Renal pelvis (tissue), 1 donor: ENCODE measurements at regions not wholly inside any gene's neighbourhood (a gene's known extent, or its start where the extent isn't known, plus 50 kb on each side); places are given as distances from the start of the nearest gene placed in this dataset.

Experiments
- DNase-seq: peaks from one replicate; pipeline ENCODE4 v3.0.0-alpha.2; 2013

DNA sequence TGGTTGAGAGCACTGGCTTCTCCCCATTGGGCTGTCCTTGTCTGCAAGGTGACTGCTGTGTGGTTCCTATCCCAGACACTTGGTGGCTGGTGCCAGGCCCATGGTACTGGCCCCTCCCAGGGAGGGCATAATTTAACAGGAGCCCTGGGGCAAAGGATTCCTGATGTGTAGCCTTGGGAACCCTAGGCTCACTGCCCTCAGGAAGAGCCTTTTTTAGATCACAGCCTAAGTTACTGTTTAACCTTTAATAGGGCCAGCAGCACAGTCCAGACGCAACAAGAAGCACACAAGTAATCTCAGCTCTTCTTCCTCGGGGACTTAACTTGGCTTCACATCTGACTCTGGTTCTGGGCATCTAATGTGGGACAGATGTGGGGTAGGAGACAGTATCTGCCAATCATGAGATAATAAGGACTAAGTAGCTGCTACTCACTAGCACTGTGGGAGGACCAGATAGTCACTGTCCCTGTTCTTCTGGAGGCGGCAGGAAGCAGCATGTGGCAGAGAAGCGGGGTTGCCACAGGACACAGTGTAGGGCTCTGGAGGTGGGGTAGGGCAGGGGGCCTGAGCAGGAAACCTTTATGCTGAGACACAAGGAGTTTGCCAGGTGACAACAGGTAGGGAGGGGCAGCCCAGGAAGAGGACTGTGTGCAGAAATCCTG, 136.3 kb downstream of the TMEM17 start:
- no peak for DNase-seq

DNA sequence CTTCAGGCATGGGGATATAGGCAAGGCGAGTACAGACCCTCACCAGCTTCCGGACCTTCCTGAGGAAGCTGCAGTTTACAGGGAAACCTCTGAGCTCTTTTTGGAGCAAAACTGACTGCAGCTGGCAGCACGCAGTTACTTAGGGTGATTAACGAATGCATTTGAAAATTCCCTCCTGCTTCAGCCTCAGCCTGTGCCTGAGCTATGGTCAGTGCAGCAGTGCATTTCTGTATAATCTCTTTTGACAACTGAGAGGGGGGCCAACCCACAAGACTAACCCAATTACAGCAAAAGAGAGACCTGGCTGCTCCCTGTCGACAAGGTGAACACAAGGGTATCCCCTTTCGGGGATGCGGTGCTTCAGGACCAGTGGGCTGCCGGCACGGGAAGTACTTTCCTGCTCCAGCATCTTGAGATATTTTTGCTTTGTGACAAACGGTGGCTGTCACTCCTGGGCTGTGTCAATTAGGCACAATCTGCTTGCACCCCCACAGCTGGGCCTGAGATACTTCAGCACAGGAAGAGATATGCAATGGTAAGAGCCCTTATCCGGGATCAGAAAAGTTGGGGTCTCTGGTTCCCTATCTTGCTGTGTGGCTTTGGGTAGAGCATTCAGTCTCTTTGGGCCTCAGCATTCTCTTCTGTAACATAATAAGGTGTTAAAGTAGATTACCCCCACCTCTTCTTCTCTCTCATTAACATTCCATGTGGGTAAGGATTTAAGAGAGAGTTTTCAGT, 141.0 kb downstream of the TMEM17 start:
- DNase-seq = no peak

- no peak for DNase-seq
Measured at GRCh38 chr2:62363166-62363565, 142.8 kb downstream of the TMEM17 start.

DNA sequence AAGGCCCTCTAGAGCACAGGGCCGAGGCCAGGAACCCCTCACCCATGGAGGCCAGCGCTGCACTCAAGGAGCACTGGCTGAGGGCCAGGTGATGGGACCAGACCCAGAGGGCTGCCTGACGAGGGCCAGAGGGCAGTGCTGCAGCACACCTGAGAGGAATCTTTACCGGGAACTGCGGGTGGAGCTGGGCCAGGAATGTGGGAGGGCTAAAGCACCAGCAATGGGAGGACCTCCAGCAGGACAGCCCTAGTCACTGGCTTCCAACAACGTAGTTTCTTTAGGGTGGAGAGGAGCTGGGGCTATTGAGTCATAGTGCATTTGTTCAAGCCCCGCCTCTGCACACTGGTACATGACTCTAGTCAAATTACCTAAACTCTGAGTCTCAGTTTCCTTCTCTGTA, 143.4 kb downstream of the TMEM17 start:
- DNase-seq = no peak

DNA sequence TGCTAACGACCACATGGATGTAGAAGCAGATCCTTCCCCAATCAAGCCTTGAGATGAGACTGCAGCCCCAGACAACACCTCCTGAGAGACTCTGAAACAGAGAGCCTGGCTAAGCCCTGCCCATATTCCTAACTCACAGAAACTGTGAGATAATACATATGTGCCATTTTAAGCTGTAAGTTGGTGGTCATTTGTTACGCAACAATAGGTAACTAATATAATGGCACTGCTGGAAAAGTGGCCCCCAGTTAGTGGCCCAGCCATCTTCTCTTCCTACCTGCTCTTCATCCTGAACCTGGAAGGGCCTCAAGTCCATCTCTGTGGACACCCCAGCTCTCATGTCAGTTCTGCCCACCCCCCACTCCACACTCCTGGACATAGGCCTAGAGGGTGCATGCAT, 144.0 kb downstream of the TMEM17 start:
- DNase-seq = no peak

- no peak for DNase-seq
Measured at GRCh38 chr2:62354771-62355561, 151.0 kb downstream of the TMEM17 start.

DNA sequence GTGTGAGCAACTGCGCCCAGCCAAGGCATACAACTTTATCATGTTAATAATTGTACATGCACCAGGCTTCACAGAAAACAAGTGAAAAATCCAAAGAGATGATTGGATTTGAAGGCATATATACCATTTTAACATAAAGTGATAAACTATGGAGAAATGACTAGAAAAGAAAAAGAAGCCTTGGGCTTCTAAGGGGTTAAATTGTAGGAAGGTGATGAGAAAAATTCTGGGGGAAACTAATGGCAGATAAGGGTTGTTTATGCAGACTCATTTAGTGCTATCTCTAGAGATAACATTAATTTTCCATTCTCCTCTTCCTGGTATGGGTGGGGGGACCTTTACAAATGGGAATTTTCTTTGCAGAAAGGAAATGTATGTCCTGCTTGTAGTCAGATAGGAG, 154.0 kb downstream of the TMEM17 start:
- DNase-seq = no peak

DNA sequence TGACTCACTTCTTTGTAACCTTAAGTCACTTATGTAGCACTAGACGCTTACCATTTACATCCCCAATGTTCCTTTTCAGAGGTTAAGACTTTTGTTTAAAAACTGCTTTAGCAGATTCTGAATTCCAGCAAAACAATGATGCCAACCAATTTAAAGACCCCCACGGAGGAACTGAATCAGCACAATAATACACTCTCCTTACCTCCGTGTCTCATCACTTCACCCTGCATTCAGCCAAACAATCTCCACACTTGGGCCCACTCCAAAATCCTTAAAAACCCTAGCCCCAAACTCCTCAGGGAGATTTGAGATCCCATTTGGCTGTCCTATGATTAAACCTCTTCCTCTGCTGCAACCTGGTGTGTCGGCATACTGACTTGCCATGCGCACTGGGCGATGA, 153.9 kb downstream of the B3GNT2 start:
- no peak for DNase-seq

- DNase-seq = no peak
Measured at GRCh38 chr2:62348700-62349099, 152.8 kb downstream of the B3GNT2 start.

GRCh38 chr2:62347563-62348270, 151.8 kb downstream of the B3GNT2 start:
- DNase-seq = no peak

DNA sequence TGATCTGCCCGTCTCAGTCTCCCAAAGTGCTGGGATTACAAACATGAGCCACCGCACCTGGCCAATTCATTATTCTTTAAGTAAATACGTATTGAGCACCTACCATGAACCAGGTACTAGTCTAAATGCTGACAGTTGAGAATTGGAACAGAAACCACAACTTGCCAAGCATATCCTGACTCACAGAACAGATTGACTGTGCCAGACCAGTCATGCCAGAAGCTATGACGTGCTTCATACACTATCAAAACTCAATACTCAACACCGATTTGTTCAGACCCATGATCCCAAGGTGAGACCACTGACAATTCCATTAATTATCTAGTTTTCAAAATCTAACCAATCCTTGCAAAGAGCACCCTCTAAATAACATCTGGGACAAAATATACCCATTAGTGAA, 148.6 kb downstream of the B3GNT2 start:
- no peak for DNase-seq

GRCh38 chr2:62343636-62344337, 147.9 kb downstream of the B3GNT2 start:
- no peak for DNase-seq

DNA sequence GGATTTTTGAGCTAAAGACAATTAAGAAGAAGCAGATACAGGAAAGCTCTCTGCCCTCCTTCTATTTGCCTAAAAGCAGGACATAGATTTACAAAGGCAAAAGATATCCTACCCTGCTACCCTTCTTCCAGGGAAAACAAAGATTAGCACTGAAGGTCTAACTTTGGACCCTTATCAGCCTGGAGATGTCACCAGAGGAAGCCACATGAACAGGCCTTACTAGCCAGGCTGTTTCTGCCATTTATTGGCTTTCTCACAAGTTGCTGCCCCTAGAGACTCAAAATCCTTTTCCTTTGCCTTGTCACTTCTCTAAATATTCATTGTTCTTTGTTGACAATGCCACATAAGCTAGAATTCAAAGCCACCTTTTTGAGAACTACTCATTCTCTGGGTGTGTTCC, 147.3 kb downstream of the B3GNT2 start:
- no peak for DNase-seq

DNA sequence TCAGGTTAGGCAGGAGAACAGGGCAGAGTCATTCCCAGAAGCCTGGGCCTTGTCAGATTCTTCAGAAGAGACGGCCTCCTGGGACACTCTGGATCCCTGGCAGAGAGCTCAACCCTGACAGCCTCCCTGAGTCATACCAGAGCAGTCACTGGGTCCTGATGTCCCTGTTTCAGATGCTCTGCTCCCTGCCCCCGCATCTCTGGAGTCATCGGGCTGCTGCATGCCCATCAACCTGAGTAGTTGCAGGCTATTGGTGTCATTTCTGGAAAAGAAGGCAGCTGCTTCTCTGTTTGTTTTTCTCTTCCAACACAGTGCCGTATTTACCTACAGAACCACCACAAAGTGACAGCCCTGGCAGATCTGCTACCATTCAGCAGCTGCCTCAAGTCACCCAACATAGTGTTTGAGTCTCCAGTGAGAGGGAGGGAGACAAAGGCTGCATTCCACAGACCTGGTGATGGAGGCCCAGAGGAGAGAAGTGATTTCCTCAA, 145.1 kb downstream of the B3GNT2 start:
- no peak for DNase-seq

- no peak for DNase-seq
Measured at GRCh38 chr2:62339837-62340236, 143.9 kb downstream of the B3GNT2 start.

- no peak for DNase-seq
Measured at GRCh38 chr2:62339413-62339812, 143.5 kb downstream of the B3GNT2 start.

DNA sequence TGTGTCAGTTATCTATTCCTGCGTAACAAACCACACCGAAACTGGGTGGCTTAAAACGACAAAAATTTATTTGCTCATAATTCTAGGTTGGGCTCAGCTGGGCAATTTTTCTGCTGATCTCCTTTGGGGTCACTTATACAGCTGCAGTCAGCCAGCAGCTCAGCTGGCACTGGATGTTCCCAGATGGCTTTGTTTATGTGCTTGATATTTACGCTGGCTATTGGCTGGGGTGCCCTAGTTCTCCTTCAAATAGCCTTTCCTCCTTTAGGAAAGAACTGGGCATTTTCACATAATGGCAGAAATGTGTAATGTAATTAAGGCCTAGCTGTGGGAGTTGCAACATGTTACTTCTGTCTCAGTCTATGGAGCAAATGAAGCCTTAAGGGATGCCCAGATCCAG, 142.2 kb downstream of the B3GNT2 start:
- DNase-seq = no peak

DNA sequence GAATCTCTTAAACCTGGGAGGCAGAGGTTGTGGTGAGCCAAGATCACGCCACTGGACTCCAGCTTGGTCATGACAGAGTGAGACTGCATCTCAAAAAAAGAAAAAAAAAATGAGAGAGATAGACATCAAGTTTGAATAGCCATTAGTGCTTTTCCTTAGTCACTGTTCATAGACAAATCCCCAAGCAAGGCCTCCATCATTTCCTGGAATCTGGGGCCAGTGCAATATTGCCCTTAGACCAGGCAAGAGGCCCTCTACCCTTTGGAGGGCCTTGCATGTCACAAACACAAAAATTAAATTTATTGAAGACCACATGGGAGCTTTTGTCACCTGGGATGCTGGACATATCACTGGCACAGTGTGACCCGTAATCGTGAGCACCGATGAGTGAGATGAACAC, 141.5 kb downstream of the B3GNT2 start:
- no peak for DNase-seq

DNA sequence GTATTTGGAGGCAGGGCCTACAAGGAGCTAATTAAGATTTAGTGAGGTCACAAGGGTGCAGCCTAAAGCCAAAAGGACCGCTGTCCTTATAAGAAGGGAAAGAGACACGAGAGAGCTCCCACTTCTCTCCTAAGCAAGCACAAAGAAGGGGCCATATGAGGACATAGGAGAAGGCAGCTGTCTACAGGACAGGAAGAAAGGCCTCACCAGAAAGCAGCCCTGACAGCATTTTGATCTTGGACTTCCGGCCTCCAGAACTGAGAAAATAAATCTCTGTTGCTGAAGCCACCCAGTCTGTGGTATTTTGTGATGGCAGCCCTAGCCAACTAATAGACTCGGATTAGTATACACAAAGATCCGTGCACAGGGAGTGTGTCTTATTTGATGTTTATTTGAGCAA, 139.7 kb downstream of the B3GNT2 start:
- no peak for DNase-seq

- DNase-seq = no peak
Measured at GRCh38 chr2:62334440-62335058, 138.6 kb downstream of the B3GNT2 start.

GRCh38 chr2:62334009-62334408, 138.1 kb downstream of the B3GNT2 start:
- no peak for DNase-seq
